ENCODE measurements at regions not wholly inside any gene's neighbourhood (a gene's known extent, or its start where the extent isn't known, plus 50 kb on each side); places are given as distances from the start of the nearest gene placed in this dataset.
"Not testable (repeated sequence)": the region's sequence is repeated elsewhere in the genome, so short reads cannot be mapped to it uniquely, and the experiment has no call there.

DNA sequence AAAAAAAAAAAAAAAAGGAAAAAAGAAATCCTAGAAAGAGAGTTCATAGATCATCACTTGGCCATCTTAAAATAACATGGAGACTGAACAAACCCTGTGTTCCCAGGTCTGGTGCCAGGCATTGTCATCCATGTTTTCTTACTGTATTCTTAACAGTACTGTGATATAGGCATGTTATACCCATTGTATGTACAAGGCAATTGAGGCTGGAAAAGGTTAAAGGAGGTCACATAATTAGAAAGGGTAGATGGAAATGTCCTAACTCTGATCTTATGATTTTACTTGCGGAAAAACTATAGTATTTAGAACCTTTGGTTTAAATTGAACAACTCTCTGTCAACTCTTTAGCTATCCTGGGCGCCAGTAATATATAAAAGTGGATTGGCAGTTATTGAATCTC lies 478.2 kb upstream of the RGS6 start:
- Histone ChIP-seq H3K79me2 (ENCODE audit: insufficient read depth, low read depth) (no peaks in the 10 kb centered on the region), H3K27ac (no peak overlapping the region)
- TF ChIP-seq, protein P1, sequence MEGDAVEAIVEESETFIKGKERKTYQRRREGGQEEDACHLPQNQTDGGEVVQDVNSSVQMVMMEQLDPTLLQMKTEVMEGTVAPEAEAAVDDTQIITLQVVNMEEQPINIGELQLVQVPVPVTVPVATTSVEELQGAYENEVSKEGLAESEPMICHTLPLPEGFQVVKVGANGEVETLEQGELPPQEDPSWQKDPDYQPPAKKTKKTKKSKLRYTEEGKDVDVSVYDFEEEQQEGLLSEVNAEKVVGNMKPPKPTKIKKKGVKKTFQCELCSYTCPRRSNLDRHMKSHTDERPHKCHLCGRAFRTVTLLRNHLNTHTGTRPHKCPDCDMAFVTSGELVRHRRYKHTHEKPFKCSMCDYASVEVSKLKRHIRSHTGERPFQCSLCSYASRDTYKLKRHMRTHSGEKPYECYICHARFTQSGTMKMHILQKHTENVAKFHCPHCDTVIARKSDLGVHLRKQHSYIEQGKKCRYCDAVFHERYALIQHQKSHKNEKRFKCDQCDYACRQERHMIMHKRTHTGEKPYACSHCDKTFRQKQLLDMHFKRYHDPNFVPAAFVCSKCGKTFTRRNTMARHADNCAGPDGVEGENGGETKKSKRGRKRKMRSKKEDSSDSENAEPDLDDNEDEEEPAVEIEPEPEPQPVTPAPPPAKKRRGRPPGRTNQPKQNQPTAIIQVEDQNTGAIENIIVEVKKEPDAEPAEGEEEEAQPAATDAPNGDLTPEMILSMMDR (conservative IDR thresholded peaks at IDR 0.05; ENCODE audit: low read depth, low read length): no peak

DNA sequence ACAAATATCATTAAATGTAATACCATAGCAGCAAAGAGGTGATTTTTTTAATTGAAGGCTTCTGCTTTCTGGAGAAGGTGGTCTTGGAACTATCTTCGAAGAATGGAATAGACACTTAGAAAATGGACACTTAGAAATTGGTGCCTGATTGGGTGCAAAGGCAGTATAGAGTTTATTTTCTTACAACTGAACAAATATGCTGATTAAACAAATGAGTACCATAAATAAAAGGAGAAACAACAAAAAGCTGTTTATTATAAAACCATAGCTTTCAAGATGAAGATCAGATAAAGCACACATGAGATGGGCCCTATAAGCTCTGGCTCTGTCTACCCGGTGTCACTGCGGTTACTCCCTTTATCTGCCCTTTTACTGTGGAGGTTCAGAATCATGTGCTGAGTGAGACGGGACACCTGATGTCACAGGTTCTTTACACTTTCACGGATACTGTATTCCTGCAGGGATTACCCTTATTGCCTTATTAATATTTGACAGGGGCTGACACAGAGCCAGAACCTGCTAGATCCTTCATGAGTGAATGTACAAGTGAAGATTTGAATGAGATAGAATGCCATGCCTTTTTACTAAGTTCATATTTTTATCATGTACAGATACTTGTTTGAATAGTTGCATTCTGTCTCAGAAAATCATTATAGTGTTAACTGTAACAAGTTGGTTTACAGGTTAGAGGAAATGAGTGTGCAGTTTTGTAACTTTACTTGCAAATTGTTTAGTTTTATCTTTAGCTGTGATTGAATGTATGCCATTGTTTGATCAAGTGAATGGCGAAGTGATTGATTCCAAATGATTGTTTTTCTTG lies 477.5 kb upstream of the RGS6 start:
- no peaks in the 10 kb centered on the region for H4K20me1 ChIP-seq (ENCODE audit: insufficient read depth)

More for the DNA sequence above, 478.2 kb upstream of the RGS6 start:
- no peaks in the 10 kb centered on the region for H3K27me3 ChIP-seq (ENCODE audit: insufficient read depth, low read depth)
- H4K20me1 ChIP-seq (ENCODE audit: insufficient read depth): no peaks in the 10 kb centered on the region
- no peak overlapping the region for H3K4me3 ChIP-seq (IDR thresholded peaks at IDR 0.05; ENCODE audit: insufficient read depth, low read depth, low read length)
- no peak overlapping the region for H3K9ac ChIP-seq
- no peaks in the 10 kb centered on the region for H3K4me1 ChIP-seq (ENCODE audit: low read depth, poor library complexity, severe bottlenecking)
- no peak overlapping the region for H3K4me2 ChIP-seq
- no peak overlapping the region for H2AFZ ChIP-seq (ENCODE audit: low read depth)
- no peaks in the 10 kb centered on the region for H3K36me3 ChIP-seq (ENCODE audit: insufficient read depth)

DNA sequence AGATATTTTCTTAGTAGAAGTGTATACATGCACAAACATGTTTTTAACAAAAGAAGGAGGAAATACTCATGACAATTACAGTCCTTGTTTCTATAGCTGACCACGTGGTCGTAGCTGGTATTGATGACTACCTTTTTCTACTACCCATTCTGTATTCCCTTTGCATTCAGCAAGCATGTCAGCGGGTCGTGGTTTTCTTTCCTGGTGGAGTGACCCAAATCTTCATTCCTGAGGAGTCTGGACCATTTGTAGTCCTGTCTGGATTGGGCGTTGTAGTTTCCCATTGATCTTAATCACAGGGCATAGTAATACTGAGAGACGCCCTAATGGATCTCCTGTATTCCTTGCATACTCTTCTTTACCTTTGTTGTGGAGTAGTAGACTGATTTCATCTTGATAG lies 472.1 kb upstream of the RGS6 start:
- Histone ChIP-seq H4K20me1 (ENCODE audit: insufficient read depth) (no peaks in the 10 kb centered on the region), H3K4me1 (ENCODE audit: low read depth, poor library complexity, severe bottlenecking) (no peaks in the 10 kb centered on the region), H3K79me2 (ENCODE audit: insufficient read depth, low read depth) (no peaks in the 10 kb centered on the region), H3K36me3 (ENCODE audit: insufficient read depth) (no peaks in the 10 kb centered on the region), H2AFZ (ENCODE audit: low read depth) (no peak overlapping the region), H3K9ac (no peak overlapping the region), H3K27me3 (ENCODE audit: insufficient read depth, low read depth) (no peaks in the 10 kb centered on the region), H3K4me2 (no peak overlapping the region), H3K27ac (no peak overlapping the region), H3K4me3 (IDR thresholded peaks at IDR 0.05; ENCODE audit: insufficient read depth, low read depth, low read length) (no peak overlapping the region)
- TF ChIP-seq, protein P1 (conservative IDR thresholded peaks at IDR 0.05; ENCODE audit: low read depth, low read length): no peak

More for the DNA sequence above, 477.5 kb upstream of the RGS6 start:
- no peak overlapping the region for H3K4me2 ChIP-seq
- H3K27ac ChIP-seq: no peak overlapping the region
- no peaks in the 10 kb centered on the region for H3K4me1 ChIP-seq (ENCODE audit: low read depth, poor library complexity, severe bottlenecking)
- H3K27me3 ChIP-seq (ENCODE audit: insufficient read depth, low read depth): no peaks in the 10 kb centered on the region
- H3K4me3 ChIP-seq (IDR thresholded peaks at IDR 0.05; ENCODE audit: insufficient read depth, low read depth, low read length): no peak overlapping the region
- H3K36me3 ChIP-seq (ENCODE audit: insufficient read depth): no peaks in the 10 kb centered on the region
- no peak overlapping the region for H3K9ac ChIP-seq
- H3K79me2 ChIP-seq (ENCODE audit: insufficient read depth, low read depth): no peaks in the 10 kb centered on the region
- TF ChIP-seq, protein P1 (conservative IDR thresholded peaks at IDR 0.05; ENCODE audit: low read depth, low read length): no peak
- H2AFZ ChIP-seq (ENCODE audit: low read depth): no peak overlapping the region

DNA sequence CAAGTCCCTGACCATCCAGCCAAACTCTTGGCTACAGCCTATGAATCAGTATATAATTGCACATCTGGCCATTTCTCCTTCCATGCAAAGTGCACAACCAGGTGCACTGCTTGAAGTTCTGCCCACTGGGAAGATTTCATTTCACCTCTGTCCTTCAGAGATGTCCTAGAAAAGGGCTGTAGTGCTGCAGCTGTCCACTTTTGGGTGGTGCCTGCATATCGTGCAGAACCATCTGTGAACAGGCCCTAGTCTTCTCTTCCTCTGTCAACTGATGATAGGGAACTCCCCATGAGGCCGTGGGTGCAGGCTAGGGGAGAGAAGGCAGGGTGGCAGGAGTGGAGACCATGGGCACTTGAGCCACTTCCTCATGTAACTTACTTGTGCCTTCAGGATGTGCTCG lies 470.6 kb upstream of the RGS6 start:
- not testable (repeated sequence) for H3K27me3 ChIP-seq (ENCODE audit: insufficient read depth, low read depth); H3K9ac ChIP-seq; H3K27ac ChIP-seq; H3K79me2 ChIP-seq (ENCODE audit: insufficient read depth, low read depth); H3K4me1 ChIP-seq (ENCODE audit: low read depth, poor library complexity, severe bottlenecking); H3K4me3 ChIP-seq (IDR thresholded peaks at IDR 0.05; ENCODE audit: insufficient read depth, low read depth, low read length); H4K20me1 ChIP-seq (ENCODE audit: insufficient read depth); H2AFZ ChIP-seq (ENCODE audit: low read depth); H3K36me3 ChIP-seq (ENCODE audit: insufficient read depth); H3K4me2 ChIP-seq

DNA sequence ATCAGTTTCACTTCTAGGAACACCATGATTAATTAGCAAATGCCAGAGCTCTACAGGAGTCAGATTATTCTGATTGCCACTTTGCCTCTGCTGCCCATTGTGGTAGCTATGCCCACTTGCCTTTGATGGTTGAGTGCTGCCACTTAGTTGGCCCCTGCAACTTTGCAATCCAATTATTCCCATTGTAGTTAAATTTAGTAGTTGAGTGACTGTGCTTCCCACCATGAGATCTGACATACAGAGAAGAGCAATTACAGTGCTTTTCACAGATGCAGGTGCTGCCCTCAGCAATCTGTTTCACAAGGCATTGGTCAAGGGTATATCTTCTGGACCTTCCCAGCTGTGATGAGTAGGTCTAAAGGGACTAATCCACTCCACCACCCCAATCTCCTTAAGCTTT lies 468.4 kb upstream of the RGS6 start:
- Histone ChIP-seq H3K27ac (no peak overlapping the region), H3K4me3 (IDR thresholded peaks at IDR 0.05; ENCODE audit: insufficient read depth, low read depth, low read length) (no peak overlapping the region), H3K36me3 (ENCODE audit: insufficient read depth) (no peaks in the 10 kb centered on the region), H3K79me2 (ENCODE audit: insufficient read depth, low read depth) (no peaks in the 10 kb centered on the region), H3K27me3 (ENCODE audit: insufficient read depth, low read depth) (no peaks in the 10 kb centered on the region), H2AFZ (ENCODE audit: low read depth) (no peak overlapping the region), H3K4me2 (no peak overlapping the region), H3K9ac (no peak overlapping the region), H4K20me1 (ENCODE audit: insufficient read depth) (no peaks in the 10 kb centered on the region), H3K4me1 (ENCODE audit: low read depth, poor library complexity, severe bottlenecking) (no peaks in the 10 kb centered on the region)
- TF ChIP-seq, protein P1 (conservative IDR thresholded peaks at IDR 0.05; ENCODE audit: low read depth, low read length): no peak
